Astrocyte (in vitro differentiated cells and primary cell): ENCODE measurements at regions not wholly inside any gene's neighbourhood (a gene's known extent, or its start where the extent isn't known, plus 50 kb on each side); places are given as distances from the start of the nearest gene placed in this dataset.

Experiments used
- EZH2 ChIP-seq: IDR thresholded peaks from 2 replicates; pipeline ENCODE4 v1.6.1; 2012; ENCODE audit warnings: mild to moderate bottlenecking, low read length, inconsistent platforms; ENCODE audit not compliant: insufficient read depth
- TF ChIP-seq, protein P1 (sequence below): IDR thresholded peaks from 2 replicates; pipeline ENCODE4 v1.5.1; 2011; ENCODE audit warnings: low read depth, mild to moderate bottlenecking, inconsistent platforms, low read length, moderate library complexity; ENCODE audit not compliant: insufficient read depth

DNA sequence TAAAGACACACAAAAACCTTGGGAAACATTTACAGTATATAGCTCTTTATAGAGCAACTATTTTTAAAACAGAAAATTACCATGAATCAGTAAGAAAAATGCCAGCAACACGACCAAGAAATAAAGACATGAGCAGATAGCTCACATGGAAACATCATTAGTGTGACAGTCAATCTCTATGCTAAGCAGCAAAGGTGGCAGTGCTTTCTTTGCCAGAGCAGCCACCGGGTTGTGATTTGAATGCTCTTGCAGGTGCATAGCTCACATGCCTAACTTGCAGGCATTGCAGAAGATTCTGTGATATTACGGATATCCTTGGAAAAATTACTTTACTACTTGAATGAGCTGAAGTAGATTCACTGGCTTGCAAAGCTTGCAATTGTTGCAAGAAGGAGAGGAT, 652.9 kb upstream of the C16orf82 start:
- no peak for TF ChIP-seq EZH2
- TF ChIP-seq, protein P1, sequence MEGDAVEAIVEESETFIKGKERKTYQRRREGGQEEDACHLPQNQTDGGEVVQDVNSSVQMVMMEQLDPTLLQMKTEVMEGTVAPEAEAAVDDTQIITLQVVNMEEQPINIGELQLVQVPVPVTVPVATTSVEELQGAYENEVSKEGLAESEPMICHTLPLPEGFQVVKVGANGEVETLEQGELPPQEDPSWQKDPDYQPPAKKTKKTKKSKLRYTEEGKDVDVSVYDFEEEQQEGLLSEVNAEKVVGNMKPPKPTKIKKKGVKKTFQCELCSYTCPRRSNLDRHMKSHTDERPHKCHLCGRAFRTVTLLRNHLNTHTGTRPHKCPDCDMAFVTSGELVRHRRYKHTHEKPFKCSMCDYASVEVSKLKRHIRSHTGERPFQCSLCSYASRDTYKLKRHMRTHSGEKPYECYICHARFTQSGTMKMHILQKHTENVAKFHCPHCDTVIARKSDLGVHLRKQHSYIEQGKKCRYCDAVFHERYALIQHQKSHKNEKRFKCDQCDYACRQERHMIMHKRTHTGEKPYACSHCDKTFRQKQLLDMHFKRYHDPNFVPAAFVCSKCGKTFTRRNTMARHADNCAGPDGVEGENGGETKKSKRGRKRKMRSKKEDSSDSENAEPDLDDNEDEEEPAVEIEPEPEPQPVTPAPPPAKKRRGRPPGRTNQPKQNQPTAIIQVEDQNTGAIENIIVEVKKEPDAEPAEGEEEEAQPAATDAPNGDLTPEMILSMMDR, result no peak
